Panc1 (cell line): ENCODE measurements at regions not wholly inside any gene's neighbourhood (a gene's known extent, or its start where the extent isn't known, plus 50 kb on each side); places are given as distances from the start of the nearest gene placed in this dataset.

Experiments used
- ATAC-seq: fragments of 200-7000 bp; cut with Tn5 transposase; 2 replicates; pipeline ENCODE4 v1.9.1; 2020; ENCODE audit warnings: mild to moderate bottlenecking, moderate library complexity
- BruUV-seq: library from RNA; stranded (reverse); fragments of 400-500 nt; replicated peaks from 2 replicates; lab custom pipeline; 2021; lab: Mats Ljungman, UMichigan
- CTCF ChIA-PET: fragments of 300-600 bp; sonication (Branson Sonifier 250); formaldehyde crosslinking; loops from one replicate; lab custom pipeline; 2022; ENCODE audit warnings: antibody characterized with exemption; lab: Charles Lee
- POLR2A ChIA-PET: fragments of 300-600 bp; sonication (Branson Sonifier 250); formaldehyde crosslinking; loops from one replicate; lab custom pipeline; 2022; ENCODE audit warnings: antibody characterized with exemption; lab: Charles Lee
- DNase-seq: peaks from one replicate; pipeline ENCODE4 v3.0.0-alpha.2; 2010; ENCODE audit warnings: low read depth, low spot score
- H3K27ac ChIP-seq: 2 replicates; pipeline ENCODE4 v1.5.1; 2011; ENCODE audit warnings: mild to moderate bottlenecking, low read length, inconsistent platforms
- H3K27me3 ChIP-seq: fragments of 200-500 bp; sonication (Bioruptor generic); 2 replicates; pipeline ENCODE4 v1.6.0; 2014; ENCODE audit warnings: low read length, inconsistent platforms; ENCODE audit not compliant: control insufficient read depth, insufficient read depth
- H3K36me3 ChIP-seq: fragments of 200-500 bp; sonication (Bioruptor generic); 2 replicates; pipeline ENCODE4 v1.5.1; 2014; ENCODE audit warnings: inconsistent platforms, mild to moderate bottlenecking, low read length, moderate library complexity; ENCODE audit not compliant: control insufficient read depth, insufficient read depth
- H3K4me1 ChIP-seq: 2 replicates; pipeline ENCODE4 v1.5.1; 2011; ENCODE audit warnings: inconsistent platforms, mild to moderate bottlenecking, low read length, moderate library complexity; ENCODE audit not compliant: control insufficient read depth, insufficient read depth
- H3K4me3 ChIP-seq, 2 experiments: 2 replicates each; pipeline ENCODE4 v1.5.1; 2011 to 2012; ENCODE audit warnings: low read depth in 2 of 2, low read length in 2 of 2, mild to moderate bottlenecking in 2 of 2, inconsistent platforms in 1 of 2, moderate library complexity in 1 of 2
- H3K9me3 ChIP-seq: fragments of 200-500 bp; sonication (Bioruptor generic); 2 replicates; pipeline ENCODE4 v1.5.1; 2014; ENCODE audit warnings: low read depth, mild to moderate bottlenecking, inconsistent platforms, low read length, moderate library complexity; ENCODE audit not compliant: control insufficient read depth, insufficient read depth
- CTCF ChIP-seq: fragments of 450-650 bp; IDR thresholded peaks from 2 replicates; pipeline ENCODE4 v1.5.1; 2017; ENCODE audit warnings: mild to moderate bottlenecking
- POLR2AphosphoS5 ChIP-seq: IDR thresholded peaks from 2 replicates; pipeline ENCODE4 v1.6.1; 2012; ENCODE audit warnings: mild to moderate bottlenecking, low read depth, low read length, moderate library complexity
- REST ChIP-seq, 2 experiments: IDR thresholded peaks; 2 replicates each; pipeline ENCODE4 v1.6.1; 2011 to 2012; ENCODE audit warnings: low read depth in 2 of 2, control low read depth in 1 of 2, low read length in 1 of 2, mild to moderate bottlenecking in 1 of 2, moderate library complexity in 1 of 2; ENCODE audit not compliant: insufficient read depth in 1 of 2
- SIN3A ChIP-seq: IDR thresholded peaks from 2 replicates; pipeline ENCODE4 v1.6.1; 2012; ENCODE audit warnings: low read depth, mild to moderate bottlenecking, low read length, moderate library complexity, borderline replicate concordance; ENCODE audit not compliant: insufficient read depth
- TCF7L2 ChIP-seq: IDR thresholded peaks from 2 replicates; pipeline ENCODE4 v1.6.1; 2011; ENCODE audit warnings: mild to moderate bottlenecking, low read depth, low read length, inconsistent platforms
- in situ Hi-C: cut with HindIII; loops from 2 replicates; pipeline ENCODE4 v1.10.0; 2016; ENCODE audit warnings: low sequenced_read_pairs, low pct_unique_long_range_greater_than_20kb
- intact Hi-C: fragments of 100-400 bp; cut with micrococcal nuclease; formaldehyde crosslinking; loops from one replicate; pipeline ENCODE4 v1.10.0; 2022; ENCODE audit not compliant: unreplicated experiment

GRCh38 chr9:107138261-107138992, 144.7 kb upstream of the RAD23B start:
- DNase-seq (no peak), ATAC-seq (no peak)
- Histone ChIP-seq H3K9me3 (no peaks in the 10 kb centered on the region), H3K27ac (no peak overlapping the region), H3K4me3 (no peak overlapping the region), H3K4me1 (no peaks in the 10 kb centered on the region), H3K27me3 (no peaks in the 10 kb centered on the region; the same call in 1 of the 2 replicates), H3K36me3 (no peaks in the 10 kb centered on the region)
- intact Hi-C loops (no loop called here), in situ Hi-C loops (no loop called here)
- no peak for TF ChIP-seq CTCF
- TF ChIP-seq SIN3A: no peak
- TF ChIP-seq TCF7L2: no peak
- no peak for TF ChIP-seq REST (IDR thresholded peaks at IDR 0.05; ENCODE audit: insufficient read depth in 1 of 2, low read depth in 2 of 2, low read length in 1 of 2)
- no peak for TF ChIP-seq POLR2AphosphoS5
- BruUV-seq: no TSS peak
- ChIA-PET POLR2A (no interaction called here), CTCF (no interaction called here)

GRCh38 chr9:107141967-107142366, 141.1 kb upstream of the RAD23B start:
- no peak for TF ChIP-seq SIN3A
- TF ChIP-seq CTCF: peak; percentile 23; the same call in 1 of the 2 replicates
- intact Hi-C loops (no loop called here), in situ Hi-C loops (no loop called here)
- H3K27ac ChIP-seq: no peak overlapping the region
- POLR2A ChIA-PET: no interaction called here
- CTCF ChIA-PET: no interaction called here
- DNase-seq: no peak
- ATAC-seq: no peak
- no peaks in the 10 kb centered on the region for H3K36me3 ChIP-seq
- no peak overlapping the region for H3K4me3 ChIP-seq
- no TSS peak for BruUV-seq
- no peaks in the 10 kb centered on the region; the same call in 1 of the 2 replicates for H3K27me3 ChIP-seq
- H3K9me3 ChIP-seq: no peaks in the 10 kb centered on the region
- no peaks in the 10 kb centered on the region for H3K4me1 ChIP-seq
